ENCODE measurements at regions not wholly inside any gene's neighbourhood (a gene's known extent, or its start where the extent isn't known, plus 50 kb on each side); places are given as distances from the start of the nearest gene placed in this dataset.

DNA sequence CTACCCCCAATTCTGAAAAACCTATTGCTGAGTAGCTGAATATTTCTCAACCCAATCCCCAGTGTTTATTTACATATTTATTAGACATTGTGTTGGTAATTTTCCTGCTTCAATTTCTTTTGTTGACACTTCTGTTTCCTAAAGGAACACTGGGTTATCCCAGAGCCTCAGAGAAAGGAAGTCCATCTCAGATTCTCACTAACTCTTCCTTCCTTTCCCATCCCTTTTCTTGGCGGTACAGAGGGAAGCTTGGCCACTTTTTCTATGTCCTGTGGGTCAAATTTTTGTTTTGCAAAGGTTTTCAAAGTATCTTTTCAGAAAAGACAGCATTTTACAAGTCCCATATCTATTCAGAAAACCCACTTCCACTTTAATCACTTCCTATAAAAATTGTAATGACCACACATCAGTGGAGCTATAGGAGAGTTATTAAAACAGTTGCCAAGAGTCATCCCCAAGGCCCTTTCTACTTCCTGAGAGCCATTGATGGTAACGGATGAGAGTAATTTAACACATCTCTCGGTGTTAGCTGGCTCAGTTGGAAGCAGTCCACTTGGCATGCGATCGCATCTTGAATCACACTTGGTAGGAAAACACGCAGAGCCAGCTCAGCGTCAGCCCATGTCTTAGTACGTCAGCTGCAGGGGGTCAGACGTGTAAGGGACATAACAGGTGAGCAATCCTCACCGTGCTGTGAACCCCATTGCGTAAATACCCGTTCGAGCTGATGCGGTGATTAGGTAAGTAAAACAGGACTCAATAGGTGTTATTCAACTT, 231.1 kb upstream of the ADARB2 start:
- DNase-seq = no peak

GRCh38 chr10:1966712-1967376, 229.5 kb upstream of the ADARB2 start:
- no peak for DNase-seq

GRCh38 chr10:1964476-1964875, 227.2 kb upstream of the ADARB2 start:
- DNase-seq = no peak

DNA sequence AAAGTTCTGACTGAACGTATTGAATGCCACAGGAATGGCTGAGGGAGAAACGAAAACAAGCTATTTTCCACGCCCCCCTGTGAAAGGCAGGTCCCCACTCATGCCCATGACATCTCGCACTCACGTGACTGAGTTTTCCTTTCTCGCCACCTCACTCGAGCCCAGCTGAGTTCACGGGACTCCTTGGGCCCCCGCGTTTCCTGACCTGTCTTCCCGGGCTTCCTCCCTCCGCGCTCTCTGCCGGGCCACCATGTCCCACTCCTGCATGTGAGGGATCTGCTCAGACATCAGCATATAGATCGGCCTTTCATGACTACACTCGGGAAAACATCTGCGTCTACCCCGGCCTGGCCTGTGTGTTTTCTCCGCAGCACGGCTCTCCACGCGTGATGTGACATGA, 226.0 kb upstream of the ADARB2 start:
- DNase-seq = no peak

- no peak for DNase-seq
Measured at GRCh38 chr10:1961989-1962388, 224.7 kb upstream of the ADARB2 start.

- no peak for DNase-seq
Measured at GRCh38 chr10:1960982-1961381, 223.7 kb upstream of the ADARB2 start.

GRCh38 chr10:1957057-1957456, 219.7 kb upstream of the ADARB2 start:
- no peak for DNase-seq

- DNase-seq = no peak
Measured at GRCh38 chr10:1954300-1954699, 217.0 kb upstream of the ADARB2 start.

DNA sequence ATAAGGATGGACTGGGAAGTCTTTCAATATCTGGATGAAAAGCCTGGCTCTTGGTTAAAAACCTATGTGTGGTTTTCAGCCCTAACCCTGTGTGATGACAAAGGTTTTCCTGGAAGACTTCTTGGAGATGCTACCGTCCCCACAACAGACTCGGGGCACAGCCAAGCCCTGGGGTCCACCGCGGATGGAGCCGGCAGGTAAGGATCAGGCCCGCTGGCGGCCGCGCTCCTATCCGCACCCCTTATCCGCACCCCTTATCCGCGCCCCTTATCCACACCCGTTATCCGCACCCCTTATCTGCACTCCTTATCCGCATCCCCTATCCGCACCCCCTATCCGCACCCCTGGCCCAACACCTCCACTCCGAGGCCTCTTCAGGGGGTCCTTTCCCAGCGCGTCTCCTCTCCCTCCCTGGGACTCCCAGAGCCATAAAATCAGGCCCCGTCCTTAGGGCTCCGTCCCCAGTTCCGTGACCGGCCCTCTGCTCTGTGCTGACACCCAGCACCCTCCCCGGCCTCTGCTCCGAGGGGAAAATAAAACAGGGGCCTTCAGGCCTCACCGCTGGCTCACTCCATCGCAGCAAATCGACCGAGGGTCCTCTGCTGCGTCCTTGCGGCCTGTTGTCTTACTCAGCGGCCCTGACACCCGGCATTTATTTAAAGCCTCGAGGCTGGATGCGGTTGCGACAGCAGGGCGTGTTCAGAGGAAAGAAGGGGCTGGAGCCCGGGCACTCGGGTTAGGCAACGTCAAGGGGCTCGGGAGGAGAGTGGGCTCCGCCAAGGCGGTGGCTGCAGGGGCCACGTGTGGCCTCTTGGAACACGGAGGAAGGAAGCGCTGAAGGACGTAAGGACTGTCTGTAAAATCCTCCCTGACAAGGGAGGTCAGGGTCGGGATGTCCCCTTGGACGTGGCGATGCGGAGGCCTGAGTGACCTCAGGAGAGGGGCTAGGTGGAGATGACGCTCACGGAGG, 215.1 kb upstream of the ADARB2 start:
- no peak for DNase-seq

DNA sequence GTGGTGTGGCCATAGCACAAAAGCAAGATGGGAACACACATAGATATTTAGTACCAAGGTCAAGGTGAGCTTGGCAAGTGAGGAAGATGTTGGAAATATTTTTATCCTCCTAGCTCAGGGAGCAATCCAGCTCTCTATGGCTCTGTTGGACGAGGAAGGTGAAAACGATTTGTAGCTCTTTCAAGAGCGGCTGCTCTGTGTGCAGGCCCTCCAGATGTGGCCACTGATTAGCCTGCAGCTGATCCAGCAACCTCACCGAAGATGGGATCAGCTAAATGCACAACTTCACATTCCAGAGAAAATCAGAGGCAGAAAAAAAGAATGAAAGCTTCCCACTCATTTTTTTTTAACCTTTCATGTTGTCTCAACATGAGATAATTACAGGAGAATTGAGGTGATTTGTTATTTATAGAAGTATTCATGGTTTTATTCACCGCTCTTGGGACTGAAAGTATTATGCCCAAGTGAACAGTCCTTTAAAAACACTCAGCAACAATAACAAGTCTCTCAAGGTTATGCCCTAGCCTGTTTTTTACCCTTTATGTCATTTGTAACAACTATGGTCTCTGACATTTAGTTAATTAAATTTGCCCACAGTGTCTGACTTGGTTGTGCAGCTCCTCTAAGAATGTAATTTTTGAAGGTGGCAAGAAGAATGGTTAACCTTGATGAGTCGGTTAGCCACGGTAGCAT, 213.6 kb upstream of the ADARB2 start:
- no peak for DNase-seq

DNA sequence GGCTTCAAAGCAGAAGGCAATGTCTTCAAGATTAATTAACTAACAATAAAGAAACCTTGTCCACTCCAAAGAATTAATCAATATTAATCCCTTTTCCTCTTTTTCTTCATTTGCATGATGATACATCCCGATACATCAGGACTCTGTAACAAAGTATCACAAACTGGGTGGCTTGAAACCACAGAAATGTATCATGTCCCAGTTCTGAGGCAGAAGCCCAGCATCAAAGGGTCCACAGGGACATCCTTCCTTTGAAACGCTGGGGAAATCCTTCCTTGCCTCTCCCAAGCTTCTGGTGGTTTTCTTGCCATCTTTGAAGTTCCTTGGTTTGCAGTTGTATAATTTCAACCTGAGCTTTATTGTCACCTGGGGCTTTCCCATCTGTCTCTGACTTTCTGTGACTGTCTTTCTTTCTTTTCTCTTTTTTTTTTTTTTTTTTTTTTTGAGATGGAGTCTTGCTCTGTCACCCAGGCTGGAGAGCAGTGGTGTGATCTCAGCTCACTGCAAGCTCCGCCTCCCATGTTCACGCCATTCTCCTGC, 210.2 kb upstream of the ADARB2 start:
- DNase-seq = no peak

GRCh38 chr10:1944487-1944886, 207.2 kb upstream of the ADARB2 start:
- no peak for DNase-seq

GRCh38 chr10:1942478-1942877, 205.2 kb upstream of the ADARB2 start:
- DNase-seq = no peak

GRCh38 chr10:1939016-1939415, 201.7 kb upstream of the ADARB2 start:
- no peak for DNase-seq

DNA sequence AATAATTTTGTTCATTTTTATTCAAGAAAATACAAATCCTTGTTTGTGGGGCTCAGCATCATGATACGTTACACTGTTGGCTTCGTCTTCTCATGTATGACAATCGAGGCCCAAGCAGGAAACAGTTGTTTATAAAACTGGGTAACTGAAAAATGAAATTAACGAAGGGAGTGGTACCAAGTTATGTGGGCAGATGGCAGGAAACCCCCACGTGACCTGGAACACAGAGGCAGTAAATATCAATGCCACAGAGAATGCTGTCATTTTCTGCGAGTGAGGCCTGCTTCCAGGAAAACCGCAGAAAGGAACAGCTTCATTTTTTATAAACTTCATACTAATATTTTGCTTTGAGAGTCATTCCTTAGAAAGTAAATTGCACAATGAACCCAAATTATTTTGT, 201.0 kb upstream of the ADARB2 start:
- DNase-seq = no peak

DNA sequence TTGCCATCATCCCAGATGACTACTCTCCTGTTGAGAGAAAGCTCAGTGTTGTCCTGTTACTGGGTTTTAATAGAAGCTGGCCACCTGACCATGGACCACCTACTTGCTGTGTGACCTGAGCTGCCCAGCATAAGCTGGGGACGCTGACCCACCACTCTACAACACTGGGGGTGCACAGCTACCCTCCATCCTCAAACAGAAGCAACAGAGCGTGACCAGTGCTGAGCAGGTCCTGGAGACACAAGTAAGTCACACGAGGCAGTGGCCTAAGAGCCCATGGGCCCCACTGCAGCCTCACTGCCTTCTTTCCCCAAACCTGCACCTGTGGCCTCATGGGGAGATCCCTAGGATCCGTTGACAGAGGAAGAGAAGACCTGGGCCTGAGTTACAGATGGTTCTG, 198.6 kb upstream of the ADARB2 start:
- DNase-seq = no peak

DNA sequence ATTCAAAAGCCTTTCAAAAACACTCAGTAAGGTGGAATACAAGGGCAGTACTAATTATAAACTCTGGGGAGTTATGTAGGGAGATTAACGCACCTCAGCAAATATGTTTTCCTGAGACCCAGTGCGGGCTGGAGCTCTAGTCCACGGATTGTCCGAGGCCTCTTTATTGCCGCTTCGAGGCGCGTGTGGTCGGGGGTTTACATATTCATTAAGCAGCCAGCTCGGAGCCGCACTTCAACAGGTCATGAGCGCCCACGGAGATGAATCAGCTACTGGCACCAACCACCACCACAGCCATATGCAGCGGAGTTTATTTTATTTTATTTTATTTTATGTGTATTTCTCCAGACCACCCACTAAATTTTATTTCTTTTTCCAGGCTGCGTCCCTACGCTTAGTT, 195.9 kb upstream of the ADARB2 start:
- no peak for DNase-seq

- DNase-seq = no peak
Measured at GRCh38 chr10:1932692-1933094, 195.4 kb upstream of the ADARB2 start.

- no peak for DNase-seq
Measured at GRCh38 chr10:1928606-1929005, 191.3 kb upstream of the ADARB2 start.

DNA sequence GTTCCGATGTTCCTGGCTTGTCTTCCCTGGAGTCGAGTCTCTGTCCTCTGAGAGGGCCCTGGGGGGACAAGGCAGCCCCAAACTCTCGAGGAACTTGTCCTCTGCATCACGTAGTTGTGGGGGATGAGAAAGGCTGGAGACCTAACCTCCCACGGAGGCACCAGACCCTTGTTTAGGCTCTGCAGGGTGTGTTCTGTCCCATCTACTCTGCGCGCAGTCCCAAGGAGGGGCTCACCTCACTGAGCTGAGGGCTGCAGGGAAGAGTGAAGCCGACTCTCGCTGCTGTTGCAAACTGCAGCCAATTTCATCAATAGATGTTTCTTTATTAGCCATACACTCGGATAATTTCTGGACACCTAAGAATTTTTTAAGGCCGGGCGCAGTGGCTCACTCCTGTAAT, 186.7 kb upstream of the ADARB2 start:
- no peak for DNase-seq

GRCh38 chr10:1923586-1923985, 186.3 kb upstream of the ADARB2 start:
- no peak for DNase-seq

GRCh38 chr10:1920941-1921340, 183.6 kb upstream of the ADARB2 start:
- no peak for DNase-seq

DNA sequence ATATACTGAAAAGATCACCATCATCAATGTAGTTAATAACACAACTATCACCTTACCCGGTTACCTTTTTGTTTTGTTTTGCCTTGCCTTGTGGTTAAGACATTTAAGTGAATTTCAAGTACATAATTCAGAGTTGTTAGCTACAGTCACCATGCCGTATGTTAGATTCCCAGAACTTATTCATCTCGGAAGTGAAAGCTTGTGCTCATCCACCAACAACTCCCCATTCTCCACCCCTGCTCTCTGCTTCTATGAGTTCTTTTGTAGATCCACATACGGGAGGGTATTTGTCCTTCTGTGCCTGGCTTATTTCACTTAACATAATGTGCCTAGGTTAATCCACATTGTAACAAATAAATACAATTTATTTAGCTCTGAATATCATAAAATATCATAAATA, 182.8 kb upstream of the ADARB2 start:
- DNase-seq = no peak
